ENCODE measurements at regions not wholly inside any gene's neighbourhood (a gene's known extent, or its start where the extent isn't known, plus 50 kb on each side); places are given as distances from the start of the nearest gene placed in this dataset.
A peak's percentile ranks its signal among the peaks of the same experiment; 100 is the strongest.

DNA sequence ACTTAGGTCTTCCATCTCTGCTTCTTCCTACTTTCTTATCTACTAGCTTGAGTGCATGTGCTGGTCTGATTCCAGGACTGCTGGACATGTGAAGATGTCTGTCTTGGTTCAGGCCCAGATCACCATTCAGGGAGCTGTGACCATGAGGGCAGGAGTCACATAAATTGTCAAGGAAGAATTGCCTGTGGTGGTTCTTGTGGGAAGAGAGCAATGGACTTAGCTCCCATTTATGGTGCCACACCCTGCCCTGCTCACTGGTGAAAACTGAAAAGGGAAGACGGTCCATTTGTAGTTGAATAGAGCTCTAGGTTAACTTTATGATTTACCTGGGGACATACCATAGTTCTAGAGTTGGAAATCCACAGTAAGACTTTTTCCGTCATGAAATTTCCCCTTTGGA, 244.3 kb upstream of the ZNF608 start:
- no peak for TF ChIP-seq POLR2A (IDR thresholded peaks at IDR 0.05)
- no peak for TF ChIP-seq EP300 (IDR thresholded peaks at IDR 0.05; ENCODE audit: low read depth)
- TF ChIP-seq POLR2AphosphoS5 (IDR thresholded peaks at IDR 0.05): peak in 2 of 3 donors; percentile 14 to 16
- TF ChIP-seq, protein P1, sequence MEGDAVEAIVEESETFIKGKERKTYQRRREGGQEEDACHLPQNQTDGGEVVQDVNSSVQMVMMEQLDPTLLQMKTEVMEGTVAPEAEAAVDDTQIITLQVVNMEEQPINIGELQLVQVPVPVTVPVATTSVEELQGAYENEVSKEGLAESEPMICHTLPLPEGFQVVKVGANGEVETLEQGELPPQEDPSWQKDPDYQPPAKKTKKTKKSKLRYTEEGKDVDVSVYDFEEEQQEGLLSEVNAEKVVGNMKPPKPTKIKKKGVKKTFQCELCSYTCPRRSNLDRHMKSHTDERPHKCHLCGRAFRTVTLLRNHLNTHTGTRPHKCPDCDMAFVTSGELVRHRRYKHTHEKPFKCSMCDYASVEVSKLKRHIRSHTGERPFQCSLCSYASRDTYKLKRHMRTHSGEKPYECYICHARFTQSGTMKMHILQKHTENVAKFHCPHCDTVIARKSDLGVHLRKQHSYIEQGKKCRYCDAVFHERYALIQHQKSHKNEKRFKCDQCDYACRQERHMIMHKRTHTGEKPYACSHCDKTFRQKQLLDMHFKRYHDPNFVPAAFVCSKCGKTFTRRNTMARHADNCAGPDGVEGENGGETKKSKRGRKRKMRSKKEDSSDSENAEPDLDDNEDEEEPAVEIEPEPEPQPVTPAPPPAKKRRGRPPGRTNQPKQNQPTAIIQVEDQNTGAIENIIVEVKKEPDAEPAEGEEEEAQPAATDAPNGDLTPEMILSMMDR (IDR thresholded peaks at IDR 0.05): no peak
- WGBS, 2 donors (ENCODE audit: low coverage in 1 of 2): 58 to 66% methylated on average over 2 of the region's 2 CpGs
- no peaks in the 10 kb centered on the region for H3K36me3 ChIP-seq
- H3K27me3 ChIP-seq: no peaks in the 10 kb centered on the region
- in situ Hi-C loops (cut with MboI; ENCODE audit: low pct_ligation_motif_present in 1 of 4, low pct_unique_long_range_greater_than_20kb in 1 of 4, low sequenced_read_pairs in 3 of 4): no loop called here
- peak; percentile 78 for DNase-seq
- H3K4me3 ChIP-seq: no peak overlapping the region
- H3K4me1 ChIP-seq: peaks cover 0 to 19% (median 4%) of the 10 kb centered on the region in 4 donors
- no peaks in the 10 kb centered on the region for H3K9me3 ChIP-seq
- intact Hi-C loops (cut with DNase I; ENCODE audit: low total_unique reads): no loop called here
- peak overlapping the region in 2 of 4 donors; percentile 30 to 49 for H3K27ac ChIP-seq

DNA sequence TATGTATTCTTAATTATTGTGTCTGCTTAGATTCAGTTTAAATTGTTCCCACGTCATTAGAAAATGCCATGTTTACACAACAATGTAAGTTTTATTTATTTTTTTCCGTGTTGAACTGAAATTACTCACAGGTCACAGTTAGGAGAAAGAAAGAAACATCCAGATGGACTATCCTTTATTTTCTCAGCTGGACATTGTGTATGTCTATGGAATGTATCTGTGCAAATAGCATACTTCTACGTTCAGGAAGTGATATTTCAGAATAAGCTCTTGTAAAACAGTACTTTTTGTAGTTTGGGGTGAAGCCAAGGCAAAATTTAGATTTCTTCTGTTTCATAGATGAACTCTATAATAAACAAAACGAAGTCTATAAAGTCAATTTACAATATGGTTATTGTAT, 249.0 kb upstream of the ZNF608 start:
- intact Hi-C loops (cut with DNase I; ENCODE audit: low total_unique reads): no loop called here
- in situ Hi-C loops (cut with MboI; ENCODE audit: low pct_ligation_motif_present in 1 of 4, low pct_unique_long_range_greater_than_20kb in 1 of 4, low sequenced_read_pairs in 3 of 4): no loop called here
- H3K4me3 ChIP-seq: no peak overlapping the region
- no peak overlapping the region for H3K27ac ChIP-seq
- 25 to 27% methylated on average over 4 of the region's 4 CpGs for WGBS, 2 donors (ENCODE audit: low coverage in 1 of 2)
- no peaks in the 10 kb centered on the region for H3K36me3 ChIP-seq
- DNase-seq: no peak
- H3K9me3 ChIP-seq: no peaks in the 10 kb centered on the region
- TF ChIP-seq, protein P1 (IDR thresholded peaks at IDR 0.05): no peak
- TF ChIP-seq POLR2A (IDR thresholded peaks at IDR 0.05) (no peak), POLR2AphosphoS5 (IDR thresholded peaks at IDR 0.05) (no peak), EP300 (IDR thresholded peaks at IDR 0.05; ENCODE audit: low read depth) (no peak)
- H3K27me3 ChIP-seq: no peaks in the 10 kb centered on the region
- H3K4me1 ChIP-seq: peaks cover 0 to 18% (median 5%) of the 10 kb centered on the region in 4 donors

DNA sequence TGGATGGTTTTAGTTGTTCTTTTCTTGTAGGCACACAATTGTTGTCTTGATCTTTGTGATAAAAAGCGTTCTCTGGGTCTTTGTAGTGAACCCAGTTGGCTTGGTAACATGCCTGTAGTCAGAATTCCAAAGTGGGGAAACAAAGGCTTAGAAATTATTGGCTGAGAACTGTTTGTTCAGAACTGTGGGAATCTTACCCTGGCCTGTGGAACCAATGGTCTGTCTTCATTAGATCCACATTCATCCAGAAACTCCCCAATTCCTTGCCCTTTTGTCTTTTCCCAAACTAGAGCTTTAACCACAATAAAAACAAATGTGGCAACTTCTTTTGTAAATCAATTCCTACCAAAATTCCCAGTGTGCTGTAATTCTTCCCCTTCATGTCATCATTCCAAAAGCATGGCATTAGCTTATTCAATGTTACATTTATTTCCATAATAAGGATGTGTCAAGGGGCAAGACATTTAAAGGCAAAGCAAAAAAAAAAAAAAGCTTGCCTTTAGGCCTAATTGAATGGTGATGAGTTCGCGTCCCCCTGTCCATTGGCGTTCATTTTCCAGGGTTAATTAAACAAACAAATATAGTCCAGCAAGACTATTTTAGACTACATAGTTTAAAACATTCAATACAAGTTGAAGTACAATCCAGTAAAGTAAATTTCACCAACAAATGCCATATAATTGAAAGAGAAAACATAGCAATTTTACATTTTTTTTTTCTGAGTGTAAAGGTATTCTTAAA, 249.8 kb upstream of the ZNF608 start:
- H3K9me3 ChIP-seq: no peaks in the 10 kb centered on the region
- H3K4me1 ChIP-seq: peaks cover 0 to 14% (median 5%) of the 10 kb centered on the region in 4 donors
- H3K36me3 ChIP-seq: no peaks in the 10 kb centered on the region
- H3K27ac ChIP-seq: no peak overlapping the region
- no peaks in the 10 kb centered on the region for H3K27me3 ChIP-seq
- in situ Hi-C loops (cut with MboI; ENCODE audit: low pct_ligation_motif_present in 1 of 4, low pct_unique_long_range_greater_than_20kb in 1 of 4, low sequenced_read_pairs in 3 of 4): no loop called here
- no peak overlapping the region for H3K4me3 ChIP-seq
- no peak for DNase-seq
- TF ChIP-seq POLR2AphosphoS5 (IDR thresholded peaks at IDR 0.05) (no peak), POLR2A (IDR thresholded peaks at IDR 0.05) (no peak), EP300 (IDR thresholded peaks at IDR 0.05; ENCODE audit: low read depth) (no peak)
- TF ChIP-seq, protein P1 (IDR thresholded peaks at IDR 0.05): no peak
- 83 to 86% methylated on average over 3 to 4 of the region's 4 CpGs for WGBS, 2 donors (ENCODE audit: low coverage in 1 of 2)
- intact Hi-C loops (cut with DNase I; ENCODE audit: low total_unique reads): no loop called here

DNA sequence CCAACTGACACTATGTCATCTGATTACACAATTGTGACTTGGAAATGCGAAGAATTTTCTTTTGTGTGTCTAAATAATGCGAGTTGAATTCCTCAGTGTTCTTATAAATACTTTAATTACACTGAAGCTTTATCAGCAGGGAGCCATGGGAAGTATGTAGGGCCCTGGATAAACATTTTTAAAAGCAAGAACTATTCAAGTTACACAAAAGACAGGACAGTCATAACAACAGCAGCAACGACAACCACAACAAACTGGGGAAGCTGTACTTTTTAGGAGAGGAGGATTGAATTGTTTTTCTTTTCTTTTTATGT, 250.3 kb upstream of the ZNF608 start:
- no peaks in the 10 kb centered on the region for H3K9me3 ChIP-seq
- in situ Hi-C loops (cut with MboI; ENCODE audit: low pct_ligation_motif_present in 1 of 4, low pct_unique_long_range_greater_than_20kb in 1 of 4, low sequenced_read_pairs in 3 of 4) (no loop called here), intact Hi-C loops (cut with DNase I; ENCODE audit: low total_unique reads) (no loop called here)
- H3K4me3 ChIP-seq: no peak overlapping the region
- H3K36me3 ChIP-seq: no peaks in the 10 kb centered on the region
- WGBS, 2 donors (ENCODE audit: low coverage in 1 of 2): 77 to 79% methylated on average over 3 of the region's 3 CpGs
- DNase-seq: no peak
- no peak for TF ChIP-seq POLR2AphosphoS5 (IDR thresholded peaks at IDR 0.05)
- H3K27me3 ChIP-seq: no peaks in the 10 kb centered on the region
- peaks cover 0 to 12% (median 5%) of the 10 kb centered on the region in 4 donors for H3K4me1 ChIP-seq
- H3K27ac ChIP-seq: no peak overlapping the region
